ENCODE measurements at regions not wholly inside any gene's neighbourhood (a gene's known extent, or its start where the extent isn't known, plus 50 kb on each side); places are given as distances from the start of the nearest gene placed in this dataset.

GRCh38 chr2:104368089-104368488 is 485.8 kb upstream of the POU3F3 start:
- no peaks in the 10 kb centered on the region for H3F3A ChIP-seq (replicated peaks; ENCODE audit: low read depth)
- H3K27me3 Mint-ChIP-seq (ENCODE audit: insufficient read depth, low read depth, poor library complexity): peaks cover 6% of the 10 kb centered on the region
- peak in 1 of 2 experiments; percentile 40; a peak in 2 of 4 replicates for TF ChIP-seq CTCF (conservative IDR thresholded peaks at IDR 0.05; ENCODE audit: low read depth in 2 of 2)
- TF ChIP-seq JUNB (IDR thresholded peaks at IDR 0.05; ENCODE audit: unreplicated experiment): no peak
- peak; percentile 41 for DNase-seq (ENCODE audit: low spot score)
- H3K36me3 Mint-ChIP-seq (ENCODE audit: low read depth): no peaks in the 10 kb centered on the region
- H3K27ac ChIP-seq (ENCODE audit: low read depth): no peak overlapping the region
- H3K9me2 ChIP-seq (ENCODE audit: insufficient read depth): no peaks in the 10 kb centered on the region
- H3K27me3 ChIP-seq (ENCODE audit: insufficient read depth): no peaks in the 10 kb centered on the region
- H3K27ac Mint-ChIP-seq: no peak overlapping the region
- no peaks in the 10 kb centered on the region for H3K36me3 ChIP-seq (ENCODE audit: insufficient read depth)
- H3K4me1 Mint-ChIP-seq: peaks cover 9% of the 10 kb centered on the region; the same call in 2 of the 3 replicates
- H3K4me1 ChIP-seq (ENCODE audit: insufficient read depth): peaks cover 7% of the 10 kb centered on the region
- H3K4me2 ChIP-seq: no peak overlapping the region
- no peaks in the 10 kb centered on the region; the same call in 2 of the 3 replicates for H3K9me3 Mint-ChIP-seq
- no peak overlapping the region for H3K4me3 Mint-ChIP-seq
- no peaks in the 10 kb centered on the region for H4K20me1 ChIP-seq (replicated peaks; ENCODE audit: insufficient read depth)
- 0 out of 3 replicates have a peak, but pooled peaks have one; percentile 33 for ATAC-seq
- H3K79me2 ChIP-seq (replicated peaks; ENCODE audit: insufficient read depth): no peaks in the 10 kb centered on the region
- H2AFZ ChIP-seq: no peak overlapping the region
- H3K4me3 ChIP-seq: no peak overlapping the region

- TF ChIP-seq ZNF331 (CRISPR knock-in tag; IDR thresholded peaks at IDR 0.05; ENCODE audit: low read depth) (no peak), STAT1 (IDR thresholded peaks at IDR 0.05; ENCODE audit: unreplicated experiment) (no peak), ETS1 (IDR thresholded peaks at IDR 0.05) (no peak), CTCF (conservative IDR thresholded peaks at IDR 0.05; ENCODE audit: low read depth in 2 of 2) (no peak), JUNB (IDR thresholded peaks at IDR 0.05; ENCODE audit: unreplicated experiment) (no peak), EZH2phosphoT487 (IDR thresholded peaks at IDR 0.05; ENCODE audit: unreplicated experiment) (no peak), CREB1 (CRISPR knock-in tag; IDR thresholded peaks at IDR 0.05; ENCODE audit: low read depth) (no peak)
- no peaks in the 10 kb centered on the region for H3K36me3 Mint-ChIP-seq (ENCODE audit: low read depth)
- no peaks in the 10 kb centered on the region; the same call in 2 of the 3 replicates for H3K9me3 Mint-ChIP-seq
- peaks cover 6% of the 10 kb centered on the region for H3K27me3 Mint-ChIP-seq (ENCODE audit: insufficient read depth, low read depth, poor library complexity)
- Histone ChIP-seq H3K79me2 (replicated peaks; ENCODE audit: insufficient read depth) (no peaks in the 10 kb centered on the region), H3K4me3 (no peak overlapping the region), H3K27ac (ENCODE audit: low read depth) (no peak overlapping the region), H3F3A (replicated peaks; ENCODE audit: low read depth) (no peaks in the 10 kb centered on the region), H3K36me3 (ENCODE audit: insufficient read depth) (no peaks in the 10 kb centered on the region), H3K4me1 (ENCODE audit: insufficient read depth) (peaks cover 7% of the 10 kb centered on the region), H3K4me2 (peak overlapping the region; percentile 28; the same call in 1 of the 2 replicates), H3K9me2 (ENCODE audit: insufficient read depth) (peaks cover 7% of the 10 kb centered on the region; the same call in 1 of the 2 replicates), H4K20me1 (replicated peaks; ENCODE audit: insufficient read depth) (no peaks in the 10 kb centered on the region), H2AFZ (no peak overlapping the region), H3K27me3 (ENCODE audit: insufficient read depth) (no peaks in the 10 kb centered on the region)
- no peak overlapping the region for H3K27ac Mint-ChIP-seq
- DNase-seq (ENCODE audit: low spot score): no peak
- ATAC-seq: no peak
- no peak overlapping the region for H3K4me3 Mint-ChIP-seq
- H3K4me1 Mint-ChIP-seq: peaks cover 15% of the 10 kb centered on the region
Observed at GRCh38 chr2:104371087-104371781, 482.7 kb upstream of the POU3F3 start.
